GM23338 (cell line): ENCODE measurements at regions not wholly inside any gene's neighbourhood (a gene's known extent, or its start where the extent isn't known, plus 50 kb on each side); places are given as distances from the start of the nearest gene placed in this dataset.

Experiments used
- ATAC-seq: fragments of 200-7000 bp; cut with Tn5 transposase; 3 replicates; pipeline ENCODE4 v1.9.1; 2020
- DNase-seq: peaks from one replicate; pipeline ENCODE4 v3.0.0-alpha.2; 2015; ENCODE audit warnings: low spot score
- H2AFZ ChIP-seq: fragments of 200-600 bp; sonication (generic); 2 replicates; pipeline ENCODE4 v1.8.0; 2016; ENCODE audit warnings: antibody characterized with exemption, mild to moderate bottlenecking, moderate library complexity
- H3F3A ChIP-seq: fragments of 200-600 bp; sonication (generic); replicated peaks from 2 replicates; pipeline ENCODE4 v1.8.0; 2017; ENCODE audit warnings: antibody characterized with exemption, mixed run types, low read depth
- H3K27ac ChIP-seq: fragments of 200-600 bp; sonication (generic); 2 replicates; pipeline ENCODE4 v1.6.1; 2016; ENCODE audit warnings: low read depth
- H3K27me3 ChIP-seq: fragments of 200-600 bp; sonication (generic); 2 replicates; pipeline ENCODE4 v1.8.0; 2016; ENCODE audit warnings: mild to moderate bottlenecking, mixed run types, moderate library complexity; ENCODE audit not compliant: insufficient read depth
- H3K36me3 ChIP-seq: fragments of 200-600 bp; sonication (generic); 2 replicates; pipeline ENCODE4 v1.8.0; 2016; ENCODE audit warnings: mild to moderate bottlenecking; ENCODE audit not compliant: insufficient read depth
- H3K4me1 ChIP-seq: fragments of 200-600 bp; sonication (generic); 2 replicates; pipeline ENCODE4 v1.8.0; 2016; ENCODE audit warnings: mild to moderate bottlenecking, moderate library complexity; ENCODE audit not compliant: insufficient read depth
- H3K4me2 ChIP-seq: fragments of 200-600 bp; sonication (generic); 2 replicates; pipeline ENCODE4 v1.7.1; 2017; ENCODE audit warnings: mixed run types
- H3K4me3 ChIP-seq: fragments of 200-600 bp; sonication (generic); 2 replicates; pipeline ENCODE4 v1.6.1; 2016; ENCODE audit warnings: mixed run types
- H3K79me2 ChIP-seq: fragments of 200-600 bp; sonication (generic); replicated peaks from 2 replicates; pipeline ENCODE4 v1.8.0; 2017; ENCODE audit warnings: mild to moderate bottlenecking; ENCODE audit not compliant: insufficient read depth
- H3K9me2 ChIP-seq: fragments of 200-600 bp; sonication (generic); 2 replicates; pipeline ENCODE4 v1.8.0; 2017; ENCODE audit not compliant: insufficient read depth
- H4K20me1 ChIP-seq: fragments of 200-600 bp; sonication (generic); replicated peaks from 2 replicates; pipeline ENCODE4 v1.8.0; 2017; ENCODE audit warnings: mild to moderate bottlenecking; ENCODE audit not compliant: insufficient read depth
- H3K27ac Mint-ChIP-seq: 2 replicates; pipeline ENCODE4 v1.8.0; 2020; ENCODE audit warnings: inconsistent platforms, mild to moderate bottlenecking, moderate library complexity, mixed read lengths
- H3K27me3 Mint-ChIP-seq: 3 replicates; pipeline ENCODE4 v1.8.0; 2022; ENCODE audit warnings: low read depth, mild to moderate bottlenecking, moderate library complexity, mixed read lengths, inconsistent platforms; ENCODE audit not compliant: insufficient read depth, poor library complexity
- H3K36me3 Mint-ChIP-seq: 3 replicates; pipeline ENCODE4 v1.8.0; 2021; ENCODE audit warnings: low read depth, mild to moderate bottlenecking, inconsistent platforms, moderate library complexity, mixed read lengths
- H3K4me1 Mint-ChIP-seq: 3 replicates; pipeline ENCODE4 v1.8.0; 2020; ENCODE audit warnings: mild to moderate bottlenecking, inconsistent platforms, mixed read lengths
- H3K4me3 Mint-ChIP-seq: 3 replicates; pipeline ENCODE4 v1.8.0; 2021; ENCODE audit warnings: moderate library complexity, mild to moderate bottlenecking, inconsistent platforms, mixed read lengths
- H3K9me3 Mint-ChIP-seq: 3 replicates; pipeline ENCODE4 v1.8.0; 2020; ENCODE audit warnings: moderate library complexity, mild to moderate bottlenecking, inconsistent platforms, mixed read lengths
- CREB1 ChIP-seq: fragments of 250-450 bp; sonication (Bioruptor Pico); IDR thresholded peaks from 2 replicates; pipeline ENCODE4 v1.5.0; 2020; ENCODE audit warnings: low read depth, mild to moderate bottlenecking, moderate library complexity
- EZH2phosphoT487 ChIP-seq: fragments of 200-600 bp; sonication (generic); IDR thresholded peaks from one replicate; pipeline ENCODE4 v1.8.1; 2018; ENCODE audit warnings: antibody characterized with exemption; ENCODE audit not compliant: unreplicated experiment
- JUNB ChIP-seq: IDR thresholded peaks from one replicate; pipeline ENCODE4 v1.6.1; 2016; ENCODE audit warnings: antibody characterized with exemption; ENCODE audit not compliant: unreplicated experiment
- NANOG ChIP-seq: IDR thresholded peaks from 2 replicates; pipeline ENCODE4 v1.6.1; 2016; ENCODE audit warnings: antibody characterized with exemption, borderline replicate concordance
- POLR2AphosphoS5 ChIP-seq: IDR thresholded peaks from 2 replicates; pipeline ENCODE4 v1.6.1; 2016; ENCODE audit warnings: antibody characterized with exemption, low read depth
- REST ChIP-seq: IDR thresholded peaks from one replicate; pipeline ENCODE4 v1.6.1; 2018; ENCODE audit warnings: antibody characterized with exemption; ENCODE audit not compliant: unreplicated experiment
- STAT1 ChIP-seq: IDR thresholded peaks from one replicate; pipeline ENCODE4 v1.6.1; 2016; ENCODE audit warnings: antibody characterized with exemption; ENCODE audit not compliant: unreplicated experiment
- ZNF114 ChIP-seq: fragments of 250-450 bp; sonication (Bioruptor Pico); IDR thresholded peaks from 2 replicates; pipeline ENCODE4 v1.5.0; 2020; ENCODE audit warnings: mild to moderate bottlenecking, moderate library complexity
- ZNF331 ChIP-seq: fragments of 250-450 bp; sonication (Bioruptor Pico); IDR thresholded peaks from 2 replicates; pipeline ENCODE4 v1.5.0; 2020; ENCODE audit warnings: low read depth, mild to moderate bottlenecking, moderate library complexity
- TF ChIP-seq, protein P1 (sequence below), 2 experiments: fragments of 200-600 bp in 1 of 2; sonication (generic) in 1 of 2; conservative IDR thresholded peaks; 2 replicates each; pipeline versions ENCODE4 v1.5.1 to v1.6.1; 2016 to 2017; ENCODE audit warnings: antibody characterized with exemption in 2 of 2, low read depth in 2 of 2, mild to moderate bottlenecking in 2 of 2, moderate library complexity in 1 of 2
- TF ChIP-seq, protein P2 (sequence below): fragments of 250-450 bp; sonication (Bioruptor Pico); IDR thresholded peaks from 2 replicates; pipeline ENCODE4 v1.5.0; 2020; ENCODE audit warnings: mild to moderate bottlenecking, moderate library complexity

- Histone ChIP-seq H3K79me2 (no peaks in the 10 kb centered on the region), H3K27me3 (no peaks in the 10 kb centered on the region), H3K4me1 (no peaks in the 10 kb centered on the region), H3K27ac (no peak overlapping the region), H3K36me3 (no peaks in the 10 kb centered on the region), H2AFZ (no peak overlapping the region), H3K4me3 (no peak overlapping the region), H4K20me1 (no peaks in the 10 kb centered on the region), H3K9me2 (no peaks in the 10 kb centered on the region), H3K4me2 (no peak overlapping the region), H3F3A (no peaks in the 10 kb centered on the region)
- no peak for TF ChIP-seq ZNF114 (CRISPR knock-in tag)
- no peaks in the 10 kb centered on the region for H3K36me3 Mint-ChIP-seq
- ATAC-seq (no peak), DNase-seq (no peak)
- no peak overlapping the region for H3K27ac Mint-ChIP-seq
- no peaks in the 10 kb centered on the region for H3K4me1 Mint-ChIP-seq
- peaks cover 6% of the 10 kb centered on the region for H3K27me3 Mint-ChIP-seq
- no peaks in the 10 kb centered on the region for H3K9me3 Mint-ChIP-seq
- H3K4me3 Mint-ChIP-seq, result no peak overlapping the region
These were observed 89.0 kb upstream of the LPP start for GRCh38 chr3:188064831-188065493.

- H3F3A ChIP-seq, result no peaks in the 10 kb centered on the region
- H3K4me3 Mint-ChIP-seq, result no peak overlapping the region
- no peaks in the 10 kb centered on the region for H3K36me3 ChIP-seq
- H2AFZ ChIP-seq, result no peak overlapping the region
- no peaks in the 10 kb centered on the region for H4K20me1 ChIP-seq
- H3K79me2 ChIP-seq, result no peaks in the 10 kb centered on the region
- H3K27ac Mint-ChIP-seq, result no peak overlapping the region
- no peak for ATAC-seq
- no peaks in the 10 kb centered on the region for H3K9me3 Mint-ChIP-seq
- no peaks in the 10 kb centered on the region for H3K4me1 ChIP-seq
- no peaks in the 10 kb centered on the region for H3K27me3 ChIP-seq
- H3K9me2 ChIP-seq, result no peaks in the 10 kb centered on the region
- H3K4me3 ChIP-seq, result no peak overlapping the region
- no peaks in the 10 kb centered on the region for H3K36me3 Mint-ChIP-seq
- H3K27me3 Mint-ChIP-seq, result peaks cover 4% of the 10 kb centered on the region
- H3K4me2 ChIP-seq, result no peak overlapping the region
- H3K4me1 Mint-ChIP-seq, result no peaks in the 10 kb centered on the region
- no peak for DNase-seq
- no peak overlapping the region for H3K27ac ChIP-seq
- TF ChIP-seq ZNF331 (CRISPR knock-in tag) (no peak), EZH2phosphoT487 (no peak), ZNF114 (CRISPR knock-in tag) (no peak), JUNB (no peak), REST (no peak), POLR2AphosphoS5 (no peak), STAT1 (no peak), NANOG (no peak), CREB1 (CRISPR knock-in tag) (no peak)
- TF ChIP-seq, protein P1, sequence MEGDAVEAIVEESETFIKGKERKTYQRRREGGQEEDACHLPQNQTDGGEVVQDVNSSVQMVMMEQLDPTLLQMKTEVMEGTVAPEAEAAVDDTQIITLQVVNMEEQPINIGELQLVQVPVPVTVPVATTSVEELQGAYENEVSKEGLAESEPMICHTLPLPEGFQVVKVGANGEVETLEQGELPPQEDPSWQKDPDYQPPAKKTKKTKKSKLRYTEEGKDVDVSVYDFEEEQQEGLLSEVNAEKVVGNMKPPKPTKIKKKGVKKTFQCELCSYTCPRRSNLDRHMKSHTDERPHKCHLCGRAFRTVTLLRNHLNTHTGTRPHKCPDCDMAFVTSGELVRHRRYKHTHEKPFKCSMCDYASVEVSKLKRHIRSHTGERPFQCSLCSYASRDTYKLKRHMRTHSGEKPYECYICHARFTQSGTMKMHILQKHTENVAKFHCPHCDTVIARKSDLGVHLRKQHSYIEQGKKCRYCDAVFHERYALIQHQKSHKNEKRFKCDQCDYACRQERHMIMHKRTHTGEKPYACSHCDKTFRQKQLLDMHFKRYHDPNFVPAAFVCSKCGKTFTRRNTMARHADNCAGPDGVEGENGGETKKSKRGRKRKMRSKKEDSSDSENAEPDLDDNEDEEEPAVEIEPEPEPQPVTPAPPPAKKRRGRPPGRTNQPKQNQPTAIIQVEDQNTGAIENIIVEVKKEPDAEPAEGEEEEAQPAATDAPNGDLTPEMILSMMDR (conservative IDR thresholded peaks at IDR 0.05; ENCODE audit: low read depth in 2 of 2), result no peak
- TF ChIP-seq, protein P2, sequence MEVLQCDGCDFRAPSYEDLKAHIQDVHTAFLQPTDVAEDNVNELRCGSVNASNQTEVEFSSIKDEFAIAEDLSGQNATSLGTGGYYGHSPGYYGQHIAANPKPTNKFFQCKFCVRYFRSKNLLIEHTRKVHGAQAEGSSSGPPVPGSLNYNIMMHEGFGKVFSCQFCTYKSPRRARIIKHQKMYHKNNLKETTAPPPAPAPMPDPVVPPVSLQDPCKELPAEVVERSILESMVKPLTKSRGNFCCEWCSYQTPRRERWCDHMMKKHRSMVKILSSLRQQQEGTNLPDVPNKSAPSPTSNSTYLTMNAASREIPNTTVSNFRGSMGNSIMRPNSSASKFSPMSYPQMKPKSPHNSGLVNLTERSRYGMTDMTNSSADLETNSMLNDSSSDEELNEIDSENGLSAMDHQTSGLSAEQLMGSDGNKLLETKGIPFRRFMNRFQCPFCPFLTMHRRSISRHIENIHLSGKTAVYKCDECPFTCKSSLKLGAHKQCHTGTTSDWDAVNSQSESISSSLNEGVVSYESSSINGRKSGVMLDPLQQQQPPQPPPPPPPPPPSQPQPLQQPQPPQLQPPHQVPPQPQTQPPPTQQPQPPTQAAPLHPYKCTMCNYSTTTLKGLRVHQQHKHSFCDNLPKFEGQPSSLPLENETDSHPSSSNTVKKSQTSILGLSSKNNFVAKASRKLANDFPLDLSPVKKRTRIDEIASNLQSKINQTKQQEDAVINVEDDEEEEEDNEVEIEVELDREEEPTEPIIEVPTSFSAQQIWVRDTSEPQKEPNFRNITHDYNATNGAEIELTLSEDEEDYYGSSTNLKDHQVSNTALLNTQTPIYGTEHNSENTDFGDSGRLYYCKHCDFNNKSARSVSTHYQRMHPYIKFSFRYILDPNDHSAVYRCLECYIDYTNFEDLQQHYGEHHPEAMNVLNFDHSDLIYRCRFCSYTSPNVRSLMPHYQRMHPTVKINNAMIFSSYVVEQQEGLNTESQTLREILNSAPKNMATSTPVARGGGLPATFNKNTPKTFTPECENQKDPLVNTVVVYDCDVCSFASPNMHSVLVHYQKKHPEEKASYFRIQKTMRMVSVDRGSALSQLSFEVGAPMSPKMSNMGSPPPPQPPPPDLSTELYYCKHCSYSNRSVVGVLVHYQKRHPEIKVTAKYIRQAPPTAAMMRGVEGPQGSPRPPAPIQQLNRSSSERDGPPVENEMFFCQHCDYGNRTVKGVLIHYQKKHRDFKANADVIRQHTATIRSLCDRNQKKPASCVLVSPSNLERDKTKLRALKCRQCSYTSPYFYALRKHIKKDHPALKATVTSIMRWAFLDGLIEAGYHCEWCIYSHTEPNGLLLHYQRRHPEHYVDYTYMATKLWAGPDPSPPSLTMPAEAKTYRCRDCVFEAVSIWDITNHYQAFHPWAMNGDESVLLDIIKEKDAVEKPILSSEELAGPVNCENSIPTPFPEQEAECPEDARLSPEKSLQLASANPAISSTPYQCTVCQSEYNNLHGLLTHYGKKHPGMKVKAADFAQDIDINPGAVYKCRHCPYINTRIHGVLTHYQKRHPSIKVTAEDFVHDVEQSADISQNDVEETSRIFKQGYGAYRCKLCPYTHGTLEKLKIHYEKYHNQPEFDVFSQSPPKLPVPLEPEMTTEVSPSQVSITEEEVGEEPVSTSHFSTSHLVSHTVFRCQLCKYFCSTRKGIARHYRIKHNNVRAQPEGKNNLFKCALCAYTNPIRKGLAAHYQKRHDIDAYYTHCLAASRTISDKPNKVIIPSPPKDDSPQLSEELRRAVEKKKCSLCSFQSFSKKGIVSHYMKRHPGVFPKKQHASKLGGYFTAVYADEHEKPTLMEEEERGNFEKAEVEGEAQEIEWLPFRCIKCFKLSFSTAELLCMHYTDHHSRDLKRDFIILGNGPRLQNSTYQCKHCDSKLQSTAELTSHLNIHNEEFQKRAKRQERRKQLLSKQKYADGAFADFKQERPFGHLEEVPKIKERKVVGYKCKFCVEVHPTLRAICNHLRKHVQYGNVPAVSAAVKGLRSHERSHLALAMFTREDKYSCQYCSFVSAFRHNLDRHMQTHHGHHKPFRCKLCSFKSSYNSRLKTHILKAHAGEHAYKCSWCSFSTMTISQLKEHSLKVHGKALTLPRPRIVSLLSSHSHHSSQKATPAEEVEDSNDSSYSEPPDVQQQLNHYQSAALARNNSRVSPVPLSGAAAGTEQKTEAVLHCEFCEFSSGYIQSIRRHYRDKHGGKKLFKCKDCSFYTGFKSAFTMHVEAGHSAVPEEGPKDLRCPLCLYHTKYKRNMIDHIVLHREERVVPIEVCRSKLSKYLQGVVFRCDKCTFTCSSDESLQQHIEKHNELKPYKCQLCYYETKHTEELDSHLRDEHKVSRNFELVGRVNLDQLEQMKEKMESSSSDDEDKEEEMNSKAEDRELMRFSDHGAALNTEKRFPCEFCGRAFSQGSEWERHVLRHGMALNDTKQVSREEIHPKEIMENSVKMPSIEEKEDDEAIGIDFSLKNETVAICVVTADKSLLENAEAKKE (CRISPR knock-in tag), result no peak
These were observed 87.8 kb upstream of the LPP start for GRCh38 chr3:188066141-188066540.
